ENCODE measurements at regions not wholly inside any gene's neighbourhood (a gene's known extent, or its start where the extent isn't known, plus 50 kb on each side); places are given as distances from the start of the nearest gene placed in this dataset.

- TF ChIP-seq, protein P1, sequence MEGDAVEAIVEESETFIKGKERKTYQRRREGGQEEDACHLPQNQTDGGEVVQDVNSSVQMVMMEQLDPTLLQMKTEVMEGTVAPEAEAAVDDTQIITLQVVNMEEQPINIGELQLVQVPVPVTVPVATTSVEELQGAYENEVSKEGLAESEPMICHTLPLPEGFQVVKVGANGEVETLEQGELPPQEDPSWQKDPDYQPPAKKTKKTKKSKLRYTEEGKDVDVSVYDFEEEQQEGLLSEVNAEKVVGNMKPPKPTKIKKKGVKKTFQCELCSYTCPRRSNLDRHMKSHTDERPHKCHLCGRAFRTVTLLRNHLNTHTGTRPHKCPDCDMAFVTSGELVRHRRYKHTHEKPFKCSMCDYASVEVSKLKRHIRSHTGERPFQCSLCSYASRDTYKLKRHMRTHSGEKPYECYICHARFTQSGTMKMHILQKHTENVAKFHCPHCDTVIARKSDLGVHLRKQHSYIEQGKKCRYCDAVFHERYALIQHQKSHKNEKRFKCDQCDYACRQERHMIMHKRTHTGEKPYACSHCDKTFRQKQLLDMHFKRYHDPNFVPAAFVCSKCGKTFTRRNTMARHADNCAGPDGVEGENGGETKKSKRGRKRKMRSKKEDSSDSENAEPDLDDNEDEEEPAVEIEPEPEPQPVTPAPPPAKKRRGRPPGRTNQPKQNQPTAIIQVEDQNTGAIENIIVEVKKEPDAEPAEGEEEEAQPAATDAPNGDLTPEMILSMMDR (IDR thresholded peaks at IDR 0.05): no peak
- no peak for TF ChIP-seq POLR2AphosphoS5 (IDR thresholded peaks at IDR 0.05)
- no peak for TF ChIP-seq POLR2A (IDR thresholded peaks at IDR 0.05)
These were observed 409.4 kb downstream of the PCDH18 start for GRCh38 chr4:137122876-137123275.
